SU-DHL-6 (cell line): ENCODE measurements at regions not wholly inside any gene's neighbourhood (a gene's known extent, or its start where the extent isn't known, plus 50 kb on each side); places are given as distances from the start of the nearest gene placed in this dataset.
"Not testable (repeated sequence)": the region's sequence is repeated elsewhere in the genome, so short reads cannot be mapped to it uniquely, and the experiment has no call there.

ENCODE experiments used
- H2AFZ ChIP-seq: fragments of 200-600 bp; sonication (generic); 2 replicates; pipeline ENCODE4 v1.6.1; 2014; ENCODE audit warnings: low read depth, mild to moderate bottlenecking, moderate library complexity, mixed read lengths, antibody characterized with exemption, low read length; ENCODE audit not compliant: severe bottlenecking
- H3F3A ChIP-seq: fragments of 200-600 bp; shearing (Covaris generic); 2 replicates; pipeline ENCODE4 v1.6.0; 2016; ENCODE audit warnings: antibody characterized with exemption, mild to moderate bottlenecking; ENCODE audit not compliant: insufficient read depth
- H3K27ac ChIP-seq: fragments of 200-600 bp; sonication (generic); 2 replicates; pipeline ENCODE4 v1.5.1; 2016; ENCODE audit warnings: low read depth, mild to moderate bottlenecking, low read length, moderate library complexity, mixed read lengths
- H3K27me3 ChIP-seq: fragments of 200-600 bp; sonication (generic), shearing (Covaris generic); 2 replicates; pipeline ENCODE4 v1.6.0; 2014; ENCODE audit warnings: mild to moderate bottlenecking, low read length
- H3K36me3 ChIP-seq: fragments of 200-600 bp; sonication (generic); 2 replicates; pipeline ENCODE4 v1.6.1; 2014; ENCODE audit warnings: mild to moderate bottlenecking, low read length, mixed read lengths
- H3K4me2 ChIP-seq: fragments of 300-600, 200-600 bp; shearing (Covaris generic), sonication (generic); 2 replicates; pipeline ENCODE4 v1.6.0; 2014; ENCODE audit warnings: low read length, low read depth, mild to moderate bottlenecking; ENCODE audit not compliant: poor library complexity, severe bottlenecking
- H3K4me3 ChIP-seq: fragments of 200-600 bp; sonication (generic); 2 replicates; pipeline ENCODE4 v1.5.1; 2014; ENCODE audit warnings: antibody characterized with exemption, low read length, mild to moderate bottlenecking, mixed read lengths; ENCODE audit not compliant: insufficient read depth, poor library complexity, severe bottlenecking
- H3K79me2 ChIP-seq: fragments of 200-600 bp; sonication (generic); 2 replicates; pipeline ENCODE4 v1.6.1; 2014; ENCODE audit warnings: mild to moderate bottlenecking, low read length, moderate library complexity; ENCODE audit not compliant: insufficient read depth
- H3K9ac ChIP-seq: fragments of 200-600 bp; sonication (generic); 2 replicates; pipeline ENCODE4 v1.7.0; 2014; ENCODE audit warnings: mild to moderate bottlenecking, low read length
- H3K9me2 ChIP-seq: fragments of 200-600 bp; sonication (generic); replicated peaks from 2 replicates; pipeline ENCODE4 v1.6.1; 2014; ENCODE audit warnings: low read length; ENCODE audit not compliant: insufficient read depth
- H3K9me3 ChIP-seq: fragments of 200-600 bp; sonication (generic); 2 replicates; pipeline ENCODE4 v1.6.1; 2014; ENCODE audit warnings: low read length, mixed read lengths; ENCODE audit not compliant: insufficient read depth
- H4K20me1 ChIP-seq: fragments of 200-600 bp; sonication (generic); 2 replicates; pipeline ENCODE4 v1.6.1; 2014; ENCODE audit warnings: low read depth, mild to moderate bottlenecking, antibody characterized with exemption, low read length, moderate library complexity, mixed read lengths
- CTCF ChIP-seq: fragments of 200-600 bp; sonication (generic); IDR thresholded peaks from one replicate; pipeline ENCODE4 v1.5.1; 2017; ENCODE audit warnings: antibody characterized with exemption, mild to moderate bottlenecking, low read length, moderate library complexity; ENCODE audit not compliant: insufficient read depth, poor library complexity, severe bottlenecking
- EZH2phosphoT487 ChIP-seq: fragments of 200-600 bp; sonication (generic), shearing (Covaris generic); conservative IDR thresholded peaks from 2 replicates; pipeline ENCODE4 v1.6.1; 2018; ENCODE audit warnings: mild to moderate bottlenecking, antibody characterized with exemption, low read length, moderate library complexity, mixed read lengths

DNA sequence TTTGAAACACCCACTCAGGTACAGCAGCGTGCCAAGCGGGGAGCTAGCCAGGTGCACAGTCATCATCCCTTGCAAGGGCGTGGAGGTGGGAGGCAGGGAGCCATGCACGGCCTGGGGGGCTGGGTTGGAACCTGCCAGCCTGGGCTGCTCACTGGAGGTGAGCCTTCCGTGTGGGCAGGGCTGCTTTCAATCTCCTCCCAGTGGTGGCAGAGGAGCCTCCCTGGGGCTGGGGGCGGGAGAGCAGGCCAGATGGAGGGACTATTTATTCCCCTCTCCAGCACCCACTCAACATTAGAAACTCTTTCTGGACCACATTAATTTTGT is 90.3 kb downstream of the KATNIP start:
- Histone ChIP-seq H3K4me3 (no peak overlapping the region), H3K27me3 (no peaks in the 10 kb centered on the region), H3K4me2 (no peak overlapping the region), H4K20me1 (no peaks in the 10 kb centered on the region), H3K9me3 (no peaks in the 10 kb centered on the region), H3K36me3 (no peaks in the 10 kb centered on the region), H3K79me2 (no peaks in the 10 kb centered on the region), H3F3A (no peaks in the 10 kb centered on the region), H3K27ac (no peak overlapping the region), H3K9me2 (no peaks in the 10 kb centered on the region), H2AFZ (no peak overlapping the region), H3K9ac (no peak overlapping the region)
- TF ChIP-seq CTCF: no peak
- no peak for TF ChIP-seq EZH2phosphoT487

DNA sequence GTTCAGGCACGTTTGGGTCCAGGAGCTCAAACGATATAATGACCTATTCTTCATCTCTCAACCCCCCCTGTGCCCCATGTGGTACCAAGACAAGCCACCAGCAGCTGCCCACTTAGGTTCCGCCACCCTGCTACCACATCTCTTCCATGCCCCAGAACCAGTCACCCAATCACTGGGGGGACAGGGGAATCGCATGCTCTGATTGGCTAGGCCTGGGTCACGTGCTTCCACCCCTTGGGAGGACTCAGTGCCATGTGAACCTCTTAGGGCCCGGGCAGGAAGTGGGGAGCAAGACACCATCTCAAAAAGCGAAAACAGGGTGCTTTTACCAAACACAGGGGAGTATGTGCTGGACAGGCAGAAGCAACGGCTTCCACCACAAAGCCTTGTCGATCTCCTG is 91.3 kb downstream of the KATNIP start:
- Histone ChIP-seq H3K27ac (no peak overlapping the region), H3K79me2 (no peaks in the 10 kb centered on the region), H3K36me3 (no peaks in the 10 kb centered on the region), H3K9me3 (no peaks in the 10 kb centered on the region), H3K9me2 (no peaks in the 10 kb centered on the region), H3K4me2 (no peak overlapping the region), H3K4me3 (no peak overlapping the region), H3K27me3 (no peaks in the 10 kb centered on the region), H3K9ac (no peak overlapping the region), H2AFZ (no peak overlapping the region), H3F3A (no peaks in the 10 kb centered on the region), H4K20me1 (no peaks in the 10 kb centered on the region)
- TF ChIP-seq EZH2phosphoT487 (no peak), CTCF (no peak)

DNA sequence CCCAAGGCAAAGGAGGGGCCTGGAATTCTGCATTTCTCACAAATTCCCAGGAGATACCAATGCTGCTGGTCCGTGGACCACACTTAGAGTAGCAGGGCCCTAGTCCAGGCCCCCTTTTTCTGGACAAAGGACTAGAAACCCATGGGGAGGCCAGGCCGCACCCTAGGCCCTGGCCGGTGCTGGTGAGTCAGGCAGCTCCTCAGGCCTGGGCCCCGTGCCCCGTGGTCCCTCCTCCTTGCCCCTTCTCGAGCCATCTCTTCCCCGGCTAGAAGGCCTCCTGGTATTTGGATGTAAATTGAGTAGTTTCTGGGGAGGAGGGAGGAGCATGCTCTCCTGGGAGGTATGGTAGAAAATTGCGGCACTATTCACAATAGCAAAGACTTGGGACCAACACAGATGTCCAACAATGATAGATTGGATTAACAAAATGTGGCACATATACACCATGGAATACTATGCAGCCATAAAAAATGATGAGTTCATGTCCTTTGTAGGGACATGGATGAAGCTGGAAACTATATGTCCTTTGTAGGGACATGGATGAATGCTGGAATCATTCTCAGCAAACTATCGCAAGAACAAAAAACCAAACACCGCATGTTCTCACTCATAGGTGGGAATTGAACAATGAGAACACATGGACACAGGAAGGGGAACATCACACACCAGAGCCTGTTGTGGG is 91.9 kb downstream of the KATNIP start:
- H2AFZ ChIP-seq, H3K27me3 ChIP-seq, H3K27ac ChIP-seq, H3K9me3 ChIP-seq, H3K79me2 ChIP-seq, H3K4me2 ChIP-seq, H4K20me1 ChIP-seq, H3K9me2 ChIP-seq, H3F3A ChIP-seq, H3K36me3 ChIP-seq, H3K4me3 ChIP-seq, H3K9ac ChIP-seq: not testable (repeated sequence)

DNA sequence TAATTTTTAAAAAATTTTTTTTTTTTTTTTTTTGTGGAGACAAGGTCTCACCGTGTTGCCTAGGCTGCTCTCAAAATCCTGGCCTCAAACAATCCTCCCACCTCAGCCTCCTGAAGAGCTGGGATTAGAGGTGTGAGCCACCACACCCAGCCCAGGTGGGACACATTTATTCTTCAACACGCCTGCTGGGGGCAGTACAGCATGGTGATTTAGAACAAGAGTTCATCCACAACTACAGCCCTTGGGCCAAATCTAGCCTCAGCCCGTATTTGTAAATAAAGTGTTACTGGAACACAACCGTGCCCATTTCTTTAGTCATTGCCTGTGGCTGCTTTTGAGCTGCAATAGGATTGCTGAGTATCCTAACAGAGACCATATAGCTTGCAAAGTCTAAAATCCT is 92.8 kb downstream of the KATNIP start:
- Histone ChIP-seq H3K79me2 (no peaks in the 10 kb centered on the region), H3K9ac (no peak overlapping the region), H2AFZ (no peak overlapping the region), H4K20me1 (no peaks in the 10 kb centered on the region), H3F3A (no peaks in the 10 kb centered on the region), H3K4me2 (no peak overlapping the region), H3K36me3 (no peaks in the 10 kb centered on the region), H3K9me2 (no peaks in the 10 kb centered on the region), H3K9me3 (no peaks in the 10 kb centered on the region), H3K27me3 (no peaks in the 10 kb centered on the region), H3K4me3 (no peak overlapping the region), H3K27ac (no peak overlapping the region)
- TF ChIP-seq EZH2phosphoT487 (no peak), CTCF (no peak)
